Lung microvascular endothelial cell (primary cell): ENCODE measurements at regions not wholly inside any gene's neighbourhood (a gene's known extent, or its start where the extent isn't known, plus 50 kb on each side); places are given as distances from the start of the nearest gene placed in this dataset.
"Not testable (repeated sequence)": the region's sequence is repeated elsewhere in the genome, so short reads cannot be mapped to it uniquely, and the experiment has no call there.

Experiments
- DNase-seq, 2 donors: peaks; one replicate each; pipeline versions ENCODE4 v3.0.0 to v3.0.0-alpha.2; 2010; ENCODE audit warnings: low read depth in 2 of 2

DNA sequence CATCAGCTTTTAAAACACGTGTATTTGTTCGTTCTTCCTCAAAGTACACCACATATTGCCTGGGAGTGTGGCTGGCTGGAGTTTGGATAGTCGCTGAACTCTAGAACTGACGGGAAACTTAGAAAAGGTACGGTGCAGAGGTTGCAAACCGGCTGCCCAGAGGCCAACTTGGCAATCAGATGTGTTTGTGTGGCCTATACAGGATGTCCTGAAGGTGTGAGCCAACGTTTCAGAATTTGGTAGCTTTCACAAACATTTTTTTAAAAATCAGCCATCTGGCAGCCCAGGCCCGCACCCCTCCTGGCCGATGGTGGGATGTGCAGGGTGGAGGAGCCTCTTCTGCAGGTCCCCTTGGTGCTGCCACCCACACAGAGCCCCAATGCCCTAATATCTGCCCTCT lies 73.6 kb upstream of the SLC25A33 start:
- peak in 1 of 2 donors; percentile 93 for DNase-seq

DNA sequence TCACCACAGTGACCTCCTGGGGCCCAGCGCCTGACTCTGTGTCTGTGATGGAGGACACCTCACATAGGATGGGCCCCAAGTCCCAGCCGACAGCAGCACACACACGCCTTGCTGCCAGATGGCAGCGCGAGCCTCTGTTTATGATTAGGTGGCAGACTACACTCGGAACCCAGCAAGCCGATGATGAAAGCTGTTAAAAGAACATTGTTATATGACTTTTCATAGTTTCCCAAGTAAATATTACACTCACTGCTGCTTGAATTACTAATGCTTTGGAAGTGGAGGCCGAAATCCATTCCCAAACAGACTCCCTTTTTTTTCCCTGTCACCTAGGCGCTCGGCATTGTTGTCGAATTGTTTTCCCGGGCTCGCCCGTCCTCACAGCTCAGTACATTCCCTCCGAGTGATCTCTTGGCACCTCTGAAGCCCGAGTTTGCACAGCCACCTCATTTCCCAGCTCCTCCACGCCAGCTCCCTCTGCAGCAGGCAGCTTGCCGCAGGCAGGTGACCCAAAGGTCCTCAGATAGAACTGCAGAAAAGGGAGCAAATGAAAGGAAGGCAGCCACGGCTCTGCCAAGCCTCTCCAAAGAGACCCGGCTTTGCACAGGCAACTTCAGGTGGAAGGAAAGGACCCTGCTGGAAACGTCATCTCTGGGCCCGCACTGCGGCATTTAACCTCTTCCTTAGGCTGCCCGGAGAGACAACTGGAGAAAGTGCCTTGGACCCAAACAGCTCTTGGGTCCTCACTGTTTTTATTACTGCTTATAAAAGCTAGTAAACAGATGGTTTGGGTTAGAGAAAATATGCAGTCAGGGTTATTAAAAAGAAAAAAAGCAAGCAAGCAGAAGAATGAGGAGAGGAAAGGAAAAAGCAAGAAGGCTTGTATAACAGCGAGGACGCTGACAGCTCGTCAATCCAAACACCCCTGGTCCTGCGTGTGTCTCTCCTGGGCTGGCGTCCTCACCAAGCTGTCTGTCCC lies 72.2 kb upstream of the SLC25A33 start:
- peak in 1 of 2 donors; percentile 38 for DNase-seq

DNA sequence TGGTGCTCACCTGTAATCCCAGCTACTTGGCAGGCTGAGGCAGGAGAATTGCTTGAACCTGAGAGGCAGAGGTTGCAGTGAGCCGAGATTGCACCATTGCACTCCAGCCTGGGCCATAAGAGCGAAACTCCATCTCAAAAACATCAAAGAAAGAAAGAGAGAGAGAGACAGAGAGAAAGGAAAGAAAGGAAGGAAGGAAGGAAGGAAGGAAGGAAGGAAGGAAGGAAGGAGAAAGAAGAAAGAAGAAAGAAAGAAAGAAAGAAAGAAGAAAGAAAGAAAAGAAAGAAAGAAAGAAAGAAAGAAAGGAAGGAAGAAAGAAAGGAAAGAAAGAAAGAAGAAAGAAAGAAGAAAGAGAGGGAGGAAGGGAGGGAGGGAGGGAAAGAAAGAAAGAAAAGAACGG lies 69.4 kb upstream of the SLC25A33 start:
- DNase-seq, result not testable (repeated sequence)

DNA sequence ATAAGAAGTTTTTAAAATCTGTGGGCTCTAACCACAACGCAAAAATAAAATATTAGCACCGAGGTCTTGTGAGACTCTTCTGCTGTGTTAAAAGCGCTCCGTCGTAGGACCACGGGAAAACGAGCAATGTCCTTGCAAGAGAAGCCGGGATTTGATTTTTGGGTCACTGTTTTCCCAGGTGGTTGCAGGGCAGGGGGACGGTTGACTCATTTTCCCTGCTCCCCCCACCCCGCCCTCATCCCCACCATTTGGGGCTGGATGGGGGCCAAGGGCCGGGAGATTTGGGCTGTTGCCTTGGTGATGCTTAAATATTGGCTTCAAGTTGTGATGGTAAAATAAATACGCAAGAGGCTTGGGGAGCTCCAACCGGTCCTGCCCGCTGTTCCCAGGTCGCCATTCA lies 67.6 kb upstream of the SLC25A33 start:
- DNase-seq, result no peak

DNA sequence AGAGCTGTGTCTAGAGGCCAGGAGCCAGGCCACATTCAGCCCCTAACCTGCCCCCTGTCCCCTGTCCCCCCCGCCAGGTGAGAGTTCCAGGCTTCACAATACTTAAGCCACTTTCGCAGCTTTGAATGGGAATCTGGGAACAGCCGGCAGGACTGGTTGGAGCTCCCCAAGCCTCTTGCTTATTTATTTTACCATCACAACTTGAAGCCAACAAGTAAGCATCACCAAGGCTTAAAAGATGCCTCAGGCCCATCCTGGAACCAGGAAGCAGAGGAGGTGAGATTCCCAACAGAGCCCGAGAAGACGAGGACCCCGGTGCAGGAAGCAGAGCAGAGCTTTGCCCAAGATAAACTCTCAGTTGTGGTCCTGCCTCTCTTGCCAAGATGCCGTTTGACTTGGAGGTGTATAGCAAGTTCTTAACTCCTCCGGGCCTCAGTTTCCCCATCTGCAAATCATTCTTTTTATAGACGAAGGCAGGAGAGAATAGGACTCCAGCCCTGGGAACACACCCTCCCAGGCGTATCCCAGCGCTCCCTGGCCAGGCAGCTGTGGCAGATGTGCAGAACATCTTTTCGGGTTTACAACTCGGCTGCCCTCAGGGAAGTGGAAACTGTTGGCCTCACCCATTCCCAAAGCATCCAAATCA lies 66.8 kb upstream of the SLC25A33 start:
- DNase-seq, result no peak

DNA sequence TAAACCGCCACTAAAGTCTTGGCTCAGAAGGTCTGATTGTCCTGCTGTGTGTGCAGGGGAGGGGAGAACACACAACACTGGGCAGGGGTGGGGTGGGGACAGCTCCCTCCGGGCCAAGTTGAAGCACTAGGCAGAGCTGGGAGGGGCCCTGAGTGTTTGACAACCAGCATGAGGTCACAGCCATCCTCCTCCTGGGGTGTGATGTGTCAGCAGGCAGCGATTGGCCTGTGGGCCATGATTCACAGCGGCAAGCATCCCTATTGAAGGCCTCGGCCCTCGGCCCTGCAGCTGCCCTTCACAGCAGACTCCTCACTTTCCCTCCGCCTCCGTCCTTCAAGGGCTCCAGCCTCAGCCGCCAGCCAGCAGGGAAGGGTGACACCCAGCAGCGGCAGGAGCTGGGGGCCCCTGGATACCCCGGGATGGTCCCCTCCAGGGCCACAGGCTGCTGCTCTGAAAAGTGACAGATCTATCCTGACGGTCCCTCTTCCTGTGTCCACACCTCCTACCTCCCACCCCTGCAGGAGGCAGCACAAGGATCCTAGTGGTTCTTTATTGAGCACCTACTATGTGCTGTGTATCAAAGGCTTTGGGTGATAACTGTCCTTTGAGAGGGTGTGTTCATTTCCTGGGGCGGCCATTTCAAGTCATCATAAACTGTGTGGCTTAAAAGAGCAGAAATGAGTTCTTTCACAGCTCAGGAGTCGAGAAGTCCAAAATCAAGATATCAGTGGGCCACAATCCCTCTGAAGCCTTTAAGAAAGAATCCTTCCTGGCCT lies 66.0 kb upstream of the SLC25A33 start:
- peak; percentile 27 to 81 for DNase-seq

DNA sequence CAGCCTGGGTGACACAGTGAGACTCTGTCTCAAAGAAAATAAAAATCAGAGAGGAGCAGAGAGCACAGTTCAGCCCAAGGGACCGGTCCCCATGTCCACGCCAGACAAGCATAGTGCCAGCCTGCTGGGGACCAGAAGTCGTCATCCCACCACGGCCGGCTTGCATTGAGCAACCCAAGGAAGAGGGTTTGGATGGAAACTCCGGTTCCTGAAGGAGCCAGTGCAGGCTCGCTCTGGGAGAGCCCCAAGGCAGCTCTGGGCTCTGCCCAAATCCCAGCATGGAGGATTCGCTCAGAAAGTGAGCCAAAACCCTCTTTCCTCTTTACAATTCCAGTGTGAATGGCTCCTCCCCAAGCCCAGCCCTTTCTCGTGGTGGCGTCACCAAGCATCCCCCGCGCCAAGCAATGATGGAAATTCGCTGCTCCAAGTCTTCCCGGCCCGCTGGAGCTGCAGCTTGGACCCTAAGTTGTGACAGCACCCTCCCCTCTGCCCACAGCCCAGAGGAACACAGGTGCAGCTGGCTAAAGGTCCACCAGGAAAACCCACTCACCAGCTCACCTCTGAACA lies 64.1 kb upstream of the SLC25A33 start:
- no peak for DNase-seq

DNA sequence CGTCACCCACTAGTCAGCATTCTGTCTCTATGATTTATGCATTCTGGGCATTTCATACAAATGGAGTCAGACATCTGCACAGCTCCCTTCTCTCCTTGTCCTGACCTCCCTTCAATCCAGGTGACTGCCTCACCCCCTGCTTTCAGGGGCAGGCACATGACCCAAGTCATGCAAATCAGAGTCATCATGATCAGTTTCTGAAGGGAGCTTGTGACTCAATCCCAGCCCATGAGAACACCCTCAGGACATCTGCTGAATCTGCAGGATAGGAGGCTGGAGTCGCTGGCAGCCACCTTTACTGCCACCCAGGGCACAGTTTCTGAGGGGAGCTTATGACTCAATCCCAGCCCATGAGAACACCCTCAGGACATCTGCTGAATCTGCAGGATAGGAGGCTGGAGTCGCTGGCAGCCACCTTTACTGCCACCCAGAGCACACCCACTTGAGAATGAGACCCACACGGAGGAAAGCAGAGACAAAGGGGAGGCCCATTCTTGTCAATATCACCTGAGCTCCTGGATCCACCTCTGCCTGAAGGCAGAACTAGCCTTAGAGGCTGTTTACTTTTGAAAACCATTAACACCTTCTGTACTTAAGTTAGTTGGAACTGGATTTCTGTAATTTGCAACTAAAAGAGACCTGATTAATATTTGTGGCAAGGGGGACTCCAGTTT lies 62.3 kb upstream of the SLC25A33 start:
- DNase-seq, result no peak

DNA sequence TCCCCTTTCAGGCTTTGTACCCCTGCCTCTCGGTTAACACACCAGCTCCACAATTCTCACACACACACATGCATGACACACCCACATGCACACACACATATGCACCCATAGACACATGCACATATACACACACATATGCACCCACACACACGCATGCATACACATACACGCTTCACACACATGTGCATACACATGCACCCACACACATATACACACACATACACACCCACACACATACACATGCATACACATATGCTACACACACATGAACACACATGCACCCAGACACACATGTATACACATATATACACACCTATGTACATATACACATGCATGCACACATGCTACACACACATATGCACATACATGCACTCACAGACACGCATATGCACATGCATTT lies 61.7 kb upstream of the SLC25A33 start:
- DNase-seq, result no peak

DNA sequence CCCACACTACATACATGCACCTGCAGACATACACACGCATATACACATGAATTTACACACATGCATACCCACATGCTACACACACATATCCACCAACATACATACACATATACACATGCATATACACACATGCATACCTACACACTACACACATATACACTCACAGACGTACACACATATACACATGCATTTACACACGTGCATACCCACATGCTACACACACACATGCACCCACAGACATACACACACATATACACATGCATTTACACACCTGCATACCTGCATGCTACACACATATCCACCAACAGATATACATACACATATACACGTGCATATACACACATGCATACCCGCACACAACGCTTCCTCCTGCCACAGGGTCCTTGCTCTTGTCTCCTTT lies 61.2 kb upstream of the SLC25A33 start:
- no peak for DNase-seq

DNA sequence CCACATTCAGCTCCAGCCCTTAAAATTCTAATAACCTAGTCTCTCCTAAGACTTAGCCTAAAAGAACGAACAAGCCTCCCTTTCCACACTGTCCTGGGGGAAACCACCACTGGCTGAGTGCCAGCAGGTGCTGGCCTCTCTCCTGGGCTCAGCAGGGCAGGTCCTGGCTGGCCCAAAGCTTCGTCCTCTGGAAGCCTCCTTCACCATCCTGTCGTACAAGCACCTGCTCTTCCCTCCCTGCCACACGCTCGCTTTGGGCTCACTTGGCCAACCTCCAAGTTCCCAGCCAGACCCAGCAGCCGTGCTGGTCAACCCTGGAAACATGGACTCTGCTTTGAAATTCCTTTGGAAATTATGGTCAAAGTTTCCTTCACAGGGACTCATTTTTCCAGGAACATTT lies 58.2 kb upstream of the SLC25A33 start:
- DNase-seq, result peak in 1 of 2 donors; percentile 29

DNA sequence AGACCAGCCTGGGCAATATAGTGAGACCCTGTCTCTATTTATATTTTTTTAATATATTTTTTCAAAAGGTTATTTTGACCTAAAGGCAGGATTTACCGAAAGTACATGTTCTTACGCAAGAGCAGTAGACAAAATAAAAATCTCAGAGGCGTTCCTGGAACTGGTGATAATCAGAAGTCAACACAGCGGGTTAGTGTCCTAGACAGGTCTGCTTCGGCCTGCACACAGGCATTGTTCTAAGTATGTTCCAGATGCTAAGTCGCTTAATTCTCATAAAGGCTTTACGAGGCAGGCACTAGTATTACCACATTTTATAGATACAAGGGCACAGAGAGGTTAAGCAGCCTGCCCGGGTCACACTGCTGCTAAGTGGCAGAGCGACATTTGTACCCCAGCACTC lies 56.9 kb upstream of the SLC25A33 start:
- no peak for DNase-seq

DNA sequence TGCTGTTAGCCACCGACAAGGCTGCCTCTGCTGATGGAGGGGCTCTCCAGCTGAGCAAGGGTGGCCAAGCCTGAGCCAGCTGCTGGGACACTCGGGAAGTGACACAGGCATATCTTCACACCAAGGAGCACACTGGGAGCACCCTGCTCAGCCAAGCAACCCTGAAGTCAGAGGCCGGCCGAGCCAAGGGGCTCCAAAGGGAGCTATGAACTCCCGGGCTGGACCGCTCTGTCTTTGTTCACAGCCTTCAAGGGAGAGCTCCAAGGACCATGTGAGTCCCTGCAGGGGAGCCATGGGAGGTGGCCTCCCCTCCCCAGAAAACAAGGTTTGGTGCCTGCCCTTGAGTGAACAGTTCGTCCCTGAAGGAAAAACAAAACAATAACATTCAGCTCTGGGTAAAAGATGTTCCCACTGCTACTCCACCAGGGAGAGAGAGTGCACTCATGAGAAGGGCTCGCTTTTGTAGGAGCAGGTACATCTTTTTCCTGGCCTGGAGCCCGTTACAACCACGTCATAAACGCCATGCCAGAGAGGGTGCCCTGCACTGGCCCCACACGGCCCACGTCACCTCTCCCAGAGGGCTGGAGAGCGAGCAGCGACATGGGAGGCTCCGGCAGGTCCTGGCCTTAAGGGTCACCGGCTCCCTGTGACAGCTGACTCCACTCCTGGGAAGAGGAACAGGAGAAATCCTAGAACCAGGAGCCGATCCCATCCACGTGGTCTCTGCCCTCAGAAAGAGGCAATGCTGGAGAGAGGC lies 56.3 kb upstream of the SLC25A33 start:
- no peak for DNase-seq

DNA sequence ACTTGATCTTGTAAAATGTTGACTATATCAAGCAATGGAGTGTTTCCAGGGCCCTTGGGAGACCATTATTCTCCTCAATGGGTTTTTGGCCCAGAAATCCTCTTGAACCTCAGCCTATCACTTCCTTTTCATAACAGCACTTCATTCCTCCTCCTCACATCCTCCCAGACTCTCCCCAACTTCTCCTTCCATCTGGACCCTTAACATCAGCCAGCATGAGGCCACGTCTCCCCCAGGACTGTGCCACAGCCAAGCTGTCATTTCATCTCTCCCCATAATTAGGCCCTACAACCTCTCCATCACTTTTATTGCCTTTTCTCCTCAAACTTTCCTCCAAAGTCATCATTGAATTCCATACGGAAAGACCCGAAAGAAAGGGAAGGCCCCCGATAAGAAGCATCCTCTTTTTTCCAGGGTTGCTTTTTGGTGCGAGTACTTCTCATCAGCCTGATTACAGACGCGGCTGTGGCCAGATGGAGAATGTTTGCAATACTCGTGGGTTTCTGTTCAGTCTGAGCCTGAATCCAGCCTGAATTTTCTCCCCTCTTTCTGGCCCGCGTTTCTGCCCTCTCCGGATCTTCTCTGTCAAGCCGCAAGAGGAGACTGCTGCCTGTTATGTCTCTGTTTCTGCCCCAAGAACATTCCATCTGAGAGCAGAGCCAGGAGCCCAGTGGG lies 52.7 kb upstream of the SLC25A33 start:
- no peak for DNase-seq
